H1 (cell line): ENCODE measurements at regions not wholly inside any gene's neighbourhood (a gene's known extent, or its start where the extent isn't known, plus 50 kb on each side); places are given as distances from the start of the nearest gene placed in this dataset.

Source experiments
- CTCF ChIA-PET: fragments of 300-600 bp; sonication (Branson Sonifier 250); formaldehyde crosslinking; loops from one replicate; lab custom pipeline; 2021; ENCODE audit not compliant: partially characterized antibody; lab: Charles Lee
- POLR2A ChIA-PET: fragments of 300-600 bp; sonication (Branson Sonifier 250); formaldehyde crosslinking; loops from one replicate; lab custom pipeline; 2021; ENCODE audit warnings: inconsistent platforms; ENCODE audit not compliant: partially characterized antibody; lab: Charles Lee
- DNase-seq, 2 experiments: peaks; one replicate each; pipeline versions ENCODE4 v3.0.0 to v3.0.0-alpha.2; 2010 to 2022; ENCODE audit warnings: low spot score in 2 of 2, low read depth in 1 of 2, mixed read lengths in 1 of 2
- FAIRE-seq: peaks from 2 replicates; lab custom pipeline; 2011; peaks lifted over from hg19 to GRCh38; lab: Jason Lieb, UNC
- H2AFZ ChIP-seq: 2 replicates; pipeline ENCODE4 v1.8.1; 2012; ENCODE audit warnings: low read length, inconsistent platforms
- H2AK5ac ChIP-seq: 2 replicates; pipeline ENCODE4 v1.6.1; 2013; ENCODE audit warnings: low read depth, low read length
- H2BK120ac ChIP-seq: replicated peaks from 2 replicates; pipeline ENCODE3; 2013; ENCODE audit warnings: low read depth, low read length, inconsistent platforms
- H2BK12ac ChIP-seq: 2 replicates; pipeline ENCODE4 v1.6.1; 2013; ENCODE audit warnings: low read depth, low read length
- H2BK15ac ChIP-seq: 2 replicates; pipeline ENCODE4 v1.6.1; 2013; ENCODE audit warnings: low read length
- H2BK20ac ChIP-seq: 2 replicates; pipeline ENCODE4 v1.6.1; 2013; ENCODE audit warnings: low read length
- H2BK5ac ChIP-seq: 2 replicates; pipeline ENCODE4 v1.6.1; 2013; ENCODE audit warnings: low read depth, low read length
- H3K14ac ChIP-seq: 2 replicates; pipeline ENCODE4 v1.6.1; 2013; ENCODE audit warnings: inconsistent platforms; ENCODE audit not compliant: insufficient read length
- H3K18ac ChIP-seq: 2 replicates; pipeline ENCODE4 v1.6.1; 2013; ENCODE audit warnings: low read length; ENCODE audit errors: extremely low read depth
- H3K23ac ChIP-seq: 2 replicates; pipeline ENCODE4 v1.6.1; 2013; ENCODE audit warnings: inconsistent platforms; ENCODE audit not compliant: insufficient read length
- H3K23me2 ChIP-seq: 2 replicates; pipeline ENCODE4 v1.6.1; 2013; ENCODE audit warnings: low read depth, low read length
- H3K27ac ChIP-seq: 2 replicates; pipeline ENCODE4 v1.6.1; 2011; ENCODE audit warnings: low read depth, low read length, inconsistent platforms
- H3K27me3 ChIP-seq, 4 experiments: replicated peaks in 1 of 4; 1 replicate in 1 of 4; 2 replicates in 3 of 4; pipeline versions ENCODE4 v1.6.1 to v1.8.1; 2011 to 2013; ENCODE audit warnings: low read length in 3 of 4, mild to moderate bottlenecking in 3 of 4, inconsistent platforms in 2 of 4, mixed read lengths in 2 of 4, moderate library complexity in 1 of 4; ENCODE audit not compliant: control insufficient read depth in 3 of 4, insufficient read depth in 3 of 4; ENCODE audit errors: extremely low read depth in 1 of 4
- H3K36me3 ChIP-seq, 4 experiments: 2 replicates each; pipeline versions ENCODE4 v1.6.1 to v1.8.1; 2011 to 2013; ENCODE audit warnings: mild to moderate bottlenecking in 4 of 4, low read length in 3 of 4, moderate library complexity in 2 of 4, control low read depth in 1 of 4, inconsistent platforms in 1 of 4; ENCODE audit not compliant: insufficient read depth in 4 of 4, control insufficient read depth in 2 of 4
- H3K4ac ChIP-seq: replicated peaks from 2 replicates; pipeline ENCODE3; 2013; ENCODE audit warnings: low read length, low read depth, mixed read lengths, inconsistent platforms; ENCODE audit not compliant: insufficient read length
- H3K4me1 ChIP-seq, 4 experiments: replicated peaks in 1 of 4; 1 replicate in 1 of 4; 2 replicates in 3 of 4; pipeline versions ENCODE4 v1.6.1 to v1.8.1; 2011 to 2013; ENCODE audit warnings: low read length in 3 of 4, inconsistent platforms in 2 of 4, mixed read lengths in 1 of 4; ENCODE audit not compliant: insufficient read depth in 4 of 4, control insufficient read depth in 3 of 4
- H3K4me2 ChIP-seq, 2 experiments: 2 replicates each; pipeline versions ENCODE4 v1.6.1 to v1.8.1; 2011 to 2013; ENCODE audit warnings: low read depth in 2 of 2, low read length in 2 of 2, control low read depth in 1 of 2, inconsistent platforms in 1 of 2, mild to moderate bottlenecking in 1 of 2; ENCODE audit not compliant: insufficient read depth in 1 of 2
- H3K4me3 ChIP-seq, 4 experiments: fragments of 200-600, 300-600 bp in 1 of 4; sonication (generic), shearing (Covaris generic), sonication (Bioruptor Twin) in 1 of 4; 2 replicates each; pipeline versions ENCODE4 v1.5.1 to v1.8.1; 2011 to 2016; ENCODE audit warnings: low read length in 4 of 4, low read depth in 3 of 4, control low read depth in 2 of 4, inconsistent platforms in 2 of 4, mild to moderate bottlenecking in 2 of 4, mixed read lengths in 1 of 4, moderate library complexity in 1 of 4; ENCODE audit not compliant: insufficient read depth in 2 of 4; ENCODE audit errors: extremely low read depth in 1 of 4
- H3K56ac ChIP-seq: replicated peaks from 2 replicates; pipeline ENCODE3; 2013; ENCODE audit warnings: low read depth, mild to moderate bottlenecking, mixed read lengths, low read length, inconsistent platforms; ENCODE audit not compliant: insufficient read length
- H3K79me1 ChIP-seq: 2 replicates; pipeline ENCODE4 v1.6.1; 2013; ENCODE audit warnings: low read depth, low read length, control low read depth
- H3K79me2 ChIP-seq, 2 experiments: 2 replicates each; pipeline versions ENCODE4 v1.6.1 to v1.8.1; 2012 to 2013; ENCODE audit warnings: low read length in 2 of 2, mild to moderate bottlenecking in 2 of 2, inconsistent platforms in 1 of 2; ENCODE audit not compliant: insufficient read depth in 2 of 2, control insufficient read depth in 1 of 2
- H3K9ac ChIP-seq, 4 experiments: replicated peaks in 1 of 4; 1 replicate in 1 of 4; 2 replicates in 3 of 4; pipeline versions ENCODE4 v1.6.1 to v1.8.1; 2011 to 2013; ENCODE audit warnings: low read depth in 3 of 4, low read length in 3 of 4, control low read depth in 2 of 4, mild to moderate bottlenecking in 2 of 4, moderate library complexity in 2 of 4, inconsistent platforms in 1 of 4; ENCODE audit errors: extremely low read depth in 1 of 4
- H3K9me3 ChIP-seq, 2 experiments: 2 replicates each; pipeline versions ENCODE4 v1.6.1 to v1.8.1; 2012 to 2013; ENCODE audit warnings: mild to moderate bottlenecking in 2 of 2, moderate library complexity in 2 of 2, control low read depth in 1 of 2, inconsistent platforms in 1 of 2, low read depth in 1 of 2, low read length in 1 of 2, mixed read lengths in 1 of 2; ENCODE audit not compliant: insufficient read depth in 2 of 2
- H4K20me1 ChIP-seq, 2 experiments: replicated peaks in 1 of 2; 2 replicates each; pipeline versions ENCODE3 to v1.8.1; 2011 to 2013; ENCODE audit warnings: inconsistent platforms in 2 of 2, low read length in 2 of 2, mild to moderate bottlenecking in 1 of 2; ENCODE audit not compliant: insufficient read depth in 2 of 2, control insufficient read depth in 1 of 2
- H4K5ac ChIP-seq: 2 replicates; pipeline ENCODE4 v1.6.1; 2013; ENCODE audit warnings: low read length, low read depth, mixed read lengths, inconsistent platforms; ENCODE audit not compliant: insufficient read length
- H4K8ac ChIP-seq: 2 replicates; pipeline ENCODE4 v1.8.0; 2013; ENCODE audit warnings: mild to moderate bottlenecking, moderate library complexity, low read length, inconsistent platforms; ENCODE audit not compliant: insufficient read depth; ENCODE audit errors: extremely low read depth
- H4K91ac ChIP-seq: replicated peaks from 2 replicates; pipeline ENCODE3; 2013; ENCODE audit warnings: low read length, mixed read lengths, inconsistent platforms; ENCODE audit not compliant: insufficient read length
- BACH1 ChIP-seq: IDR thresholded peaks from 2 replicates; pipeline ENCODE4 v1.6.1; 2012; ENCODE audit warnings: low read length, improper control_type of control experiment
- CREB1 ChIP-seq: IDR thresholded peaks from 2 replicates; pipeline ENCODE4 v1.6.1; 2012; ENCODE audit warnings: inconsistent platforms
- EP300 ChIP-seq, 2 experiments: IDR thresholded peaks; 1 replicate in 1 of 2; 2 replicates in 1 of 2; pipeline ENCODE4 v1.6.1; 2011 to 2012; ENCODE audit warnings: low read depth in 2 of 2, low read length in 2 of 2, mild to moderate bottlenecking in 2 of 2, borderline replicate concordance in 1 of 2, inconsistent platforms in 1 of 2, moderate library complexity in 1 of 2
- KDM1A ChIP-seq: fragments of 200-600, 300-600 bp; sonication (generic); IDR thresholded peaks from 2 replicates; pipeline ENCODE4 v1.7.1; 2016; ENCODE audit warnings: mild to moderate bottlenecking, low read length, borderline replicate concordance
- SIX5 ChIP-seq: IDR thresholded peaks from 2 replicates; pipeline ENCODE4 v1.6.1; 2011; ENCODE audit warnings: mild to moderate bottlenecking, low read depth, low read length

DNA sequence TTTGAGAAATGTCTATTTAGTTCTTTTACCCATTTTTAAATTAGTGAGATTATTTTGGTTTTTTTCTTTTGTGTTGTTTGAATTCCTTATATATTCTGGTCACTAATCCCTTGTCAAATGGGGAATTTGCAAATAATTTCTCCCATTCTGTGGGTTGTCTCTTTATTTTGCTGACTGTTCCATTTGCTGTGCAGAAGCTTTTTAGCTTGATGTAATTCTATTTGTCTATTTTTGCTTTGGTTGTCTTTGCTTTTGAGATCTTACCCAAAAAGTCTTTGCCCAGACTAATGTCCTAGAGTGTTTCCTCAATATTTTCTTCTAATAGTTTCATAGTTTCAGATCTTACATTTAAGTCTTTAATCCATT lies 472.9 kb downstream of the TBL1XR1 start:
- peaks cover 0 to 1% of the 10 kb centered on the region in 2 experiments for H4K20me1 ChIP-seq
- no peak overlapping the region for H4K5ac ChIP-seq
- no peak for DNase-seq
- no peaks in the 10 kb centered on the region for H3K4me1 ChIP-seq
- H2AK5ac ChIP-seq: no peak overlapping the region
- no peaks in the 10 kb centered on the region for H3K36me3 ChIP-seq
- H2BK12ac ChIP-seq: no peak overlapping the region
- no peak overlapping the region for H3K27ac ChIP-seq
- H3K79me1 ChIP-seq: no peaks in the 10 kb centered on the region
- POLR2A ChIA-PET: no interaction called here
- H3K4ac ChIP-seq: no peak overlapping the region
- no peak overlapping the region for H2BK20ac ChIP-seq
- no peak overlapping the region for H3K9ac ChIP-seq
- no peak overlapping the region for H4K8ac ChIP-seq
- no peaks in the 10 kb centered on the region for H3K79me2 ChIP-seq
- no peak overlapping the region for H3K23ac ChIP-seq
- no peak overlapping the region for H3K56ac ChIP-seq
- no peak overlapping the region for H4K91ac ChIP-seq
- H2AFZ ChIP-seq: no peak overlapping the region
- no peak overlapping the region for H3K18ac ChIP-seq
- H2BK5ac ChIP-seq: no peak overlapping the region
- CTCF ChIA-PET: no interaction called here
- H3K9me3 ChIP-seq: no peaks in the 10 kb centered on the region
- no peak for FAIRE-seq
- no peak overlapping the region for H2BK15ac ChIP-seq
- no peak overlapping the region for H2BK120ac ChIP-seq
- H3K4me2 ChIP-seq: no peak overlapping the region
- no peak overlapping the region for H3K4me3 ChIP-seq
- H3K14ac ChIP-seq: no peak overlapping the region
- no peaks in the 10 kb centered on the region for H3K27me3 ChIP-seq
- no peaks in the 10 kb centered on the region for H3K23me2 ChIP-seq
- no peak for TF ChIP-seq BACH1
- no peak for TF ChIP-seq CREB1
- no peak for TF ChIP-seq KDM1A
- no peak for TF ChIP-seq EP300 (IDR thresholded peaks at IDR 0.05; ENCODE audit: borderline replicate concordance in 1 of 2, low read depth in 2 of 2, low read length in 2 of 2)
- TF ChIP-seq SIX5: no peak
